ENCODE measurements at regions not wholly inside any gene's neighbourhood (a gene's known extent, or its start where the extent isn't known, plus 50 kb on each side); places are given as distances from the start of the nearest gene placed in this dataset.
"Not testable (repeated sequence)": the region's sequence is repeated elsewhere in the genome, so short reads cannot be mapped to it uniquely, and the experiment has no call there.

DNA sequence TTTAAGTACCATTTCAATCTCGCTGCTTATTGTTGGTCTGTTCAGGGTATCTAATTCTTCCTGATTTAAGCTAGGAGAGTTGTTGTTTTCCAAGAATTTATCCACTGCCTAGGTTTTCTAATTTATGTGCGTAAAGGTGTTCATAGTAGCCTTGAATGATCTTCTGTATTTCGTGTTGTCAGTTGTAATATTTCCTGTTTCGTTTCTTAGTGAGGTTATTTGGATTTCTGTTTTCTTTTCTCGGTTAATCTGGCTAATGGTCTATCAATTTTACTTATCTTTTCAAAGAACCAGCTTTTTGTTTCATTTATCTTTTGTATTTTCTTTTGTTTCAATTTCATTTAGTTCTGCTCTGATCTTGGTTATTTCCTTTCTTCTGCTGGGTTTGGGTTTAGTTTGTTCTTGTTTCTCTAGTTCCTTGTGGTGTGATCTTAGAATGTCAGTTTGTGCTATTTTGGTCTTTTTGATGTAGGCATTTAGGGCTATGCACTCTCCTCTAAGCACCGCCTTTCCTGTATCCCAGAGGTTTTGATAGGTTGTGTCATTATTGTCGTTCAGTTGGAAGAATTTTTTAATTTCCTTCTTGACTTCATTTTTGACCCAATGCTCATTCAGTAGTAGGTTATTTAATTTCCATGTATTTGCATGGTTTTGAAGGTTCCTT, 92.5 kb upstream of the CSRP2 start:
- H3K4me1 ChIP-seq; DNase-seq; H3K36me3 ChIP-seq; H3K4me3 ChIP-seq (ENCODE audit: low read depth, low read length); H3K27me3 ChIP-seq; H3K9me3 ChIP-seq: not testable (repeated sequence)

DNA sequence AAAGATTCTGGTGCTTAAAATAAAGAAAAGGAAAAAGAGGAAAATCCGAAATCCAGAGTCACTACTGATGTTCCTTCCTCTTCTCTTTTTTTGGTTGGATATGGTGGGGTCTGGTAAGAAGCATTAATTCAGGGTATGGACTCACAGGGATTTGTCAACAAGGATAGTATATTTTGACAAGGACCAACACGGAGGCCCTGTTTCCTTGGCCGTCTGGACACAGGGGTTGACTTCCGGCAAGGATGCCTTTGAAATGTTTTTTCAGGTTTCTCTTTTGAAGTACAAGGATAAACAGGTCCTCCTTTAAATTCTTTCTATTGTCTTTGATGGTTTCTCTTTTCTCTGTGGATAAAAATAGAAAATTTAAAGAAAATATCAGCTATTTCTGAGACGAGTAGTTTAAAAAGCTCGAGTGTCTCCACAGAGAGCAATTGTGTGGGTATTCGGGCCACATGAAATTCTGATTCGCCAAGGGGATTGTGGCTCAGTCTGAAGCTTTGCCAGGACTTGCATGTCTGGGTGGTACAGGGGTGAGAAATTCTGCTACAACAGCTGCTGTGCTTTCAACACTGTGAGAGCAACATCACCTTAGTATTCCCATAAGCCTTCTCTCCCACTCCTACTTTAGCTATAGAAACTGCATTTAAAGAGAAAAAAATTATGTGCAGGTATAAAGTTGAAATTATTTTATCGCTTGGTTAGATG, 88.5 kb upstream of the CSRP2 start:
- DNase-seq: no peak

DNA sequence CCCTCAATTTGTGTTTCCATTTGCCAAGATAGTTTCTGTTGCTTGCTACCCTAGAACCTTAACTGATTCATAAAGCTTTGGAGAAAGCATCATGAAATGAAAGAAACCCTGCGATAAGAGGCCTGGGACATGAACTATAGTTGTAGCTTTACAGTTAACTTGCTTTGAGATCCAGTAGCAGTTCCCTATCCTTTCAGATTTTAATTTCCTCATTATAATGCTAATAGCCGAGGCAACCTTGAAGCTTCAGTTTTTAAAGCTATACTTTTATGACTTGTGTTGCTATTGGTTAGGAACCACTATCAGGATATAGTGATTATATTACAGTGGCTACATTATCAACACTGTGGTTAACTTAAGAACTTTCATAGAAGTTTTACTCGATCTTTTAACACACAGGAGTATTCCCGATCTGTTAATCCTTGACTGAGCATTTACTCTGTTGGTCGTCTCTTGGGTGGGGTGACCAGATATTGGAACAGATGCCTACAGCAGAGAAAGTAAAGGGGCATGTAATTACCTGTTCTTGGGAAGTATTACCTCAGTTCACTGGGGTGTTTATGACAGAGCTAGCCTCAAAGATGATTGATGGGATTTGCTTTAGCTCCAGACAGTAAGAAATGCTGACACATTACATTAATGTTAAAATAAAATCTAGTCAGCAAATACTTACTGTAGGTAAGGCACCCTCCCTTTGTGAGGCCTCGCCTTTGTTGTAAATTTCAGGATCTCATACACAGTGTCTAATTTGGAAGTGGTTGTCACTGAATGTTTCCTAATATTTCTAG, 86.2 kb upstream of the CSRP2 start:
- no peak for DNase-seq
- TF ChIP-seq, protein P1, sequence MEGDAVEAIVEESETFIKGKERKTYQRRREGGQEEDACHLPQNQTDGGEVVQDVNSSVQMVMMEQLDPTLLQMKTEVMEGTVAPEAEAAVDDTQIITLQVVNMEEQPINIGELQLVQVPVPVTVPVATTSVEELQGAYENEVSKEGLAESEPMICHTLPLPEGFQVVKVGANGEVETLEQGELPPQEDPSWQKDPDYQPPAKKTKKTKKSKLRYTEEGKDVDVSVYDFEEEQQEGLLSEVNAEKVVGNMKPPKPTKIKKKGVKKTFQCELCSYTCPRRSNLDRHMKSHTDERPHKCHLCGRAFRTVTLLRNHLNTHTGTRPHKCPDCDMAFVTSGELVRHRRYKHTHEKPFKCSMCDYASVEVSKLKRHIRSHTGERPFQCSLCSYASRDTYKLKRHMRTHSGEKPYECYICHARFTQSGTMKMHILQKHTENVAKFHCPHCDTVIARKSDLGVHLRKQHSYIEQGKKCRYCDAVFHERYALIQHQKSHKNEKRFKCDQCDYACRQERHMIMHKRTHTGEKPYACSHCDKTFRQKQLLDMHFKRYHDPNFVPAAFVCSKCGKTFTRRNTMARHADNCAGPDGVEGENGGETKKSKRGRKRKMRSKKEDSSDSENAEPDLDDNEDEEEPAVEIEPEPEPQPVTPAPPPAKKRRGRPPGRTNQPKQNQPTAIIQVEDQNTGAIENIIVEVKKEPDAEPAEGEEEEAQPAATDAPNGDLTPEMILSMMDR (IDR thresholded peaks at IDR 0.05; ENCODE audit: low read depth, low read length): no peak
- no peaks in the 10 kb centered on the region for H3K4me1 ChIP-seq
- H3K36me3 ChIP-seq: no peaks in the 10 kb centered on the region
- H3K4me3 ChIP-seq (ENCODE audit: low read depth, low read length): no peak overlapping the region
- peaks cover 5% of the 10 kb centered on the region; the same call in 1 of the 2 replicates for H3K27me3 ChIP-seq
- H3K9me3 ChIP-seq: no peaks in the 10 kb centered on the region

More for the DNA sequence above, 88.5 kb upstream of the CSRP2 start:
- Histone ChIP-seq H3K4me3 (ENCODE audit: low read depth, low read length) (no peak overlapping the region), H3K4me1 (no peaks in the 10 kb centered on the region), H3K36me3 (no peaks in the 10 kb centered on the region), H3K9me3 (no peaks in the 10 kb centered on the region), H3K27me3 (peaks cover 5% of the 10 kb centered on the region; the same call in 1 of the 2 replicates)
- TF ChIP-seq, protein P1 (IDR thresholded peaks at IDR 0.05; ENCODE audit: low read depth, low read length): no peak

DNA sequence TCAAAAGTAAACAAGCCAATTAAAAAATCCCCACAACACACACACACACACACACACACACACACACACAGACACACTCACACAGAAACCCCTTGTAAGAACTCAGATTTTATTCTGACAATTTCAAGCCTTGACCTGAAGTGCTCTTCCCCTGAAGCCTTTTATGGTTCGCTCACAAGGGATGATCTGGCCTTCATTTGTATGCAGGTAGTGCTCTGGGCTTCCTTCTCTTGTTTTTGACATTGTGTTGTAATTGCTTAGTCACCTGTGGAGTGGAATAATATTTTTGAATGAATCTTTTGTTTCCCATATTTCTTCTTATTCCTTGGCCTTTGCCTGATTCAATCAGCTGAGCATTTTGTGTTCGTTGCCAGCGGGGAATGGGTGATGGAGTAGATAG, 83.3 kb upstream of the CSRP2 start:
- Histone ChIP-seq H3K36me3 (no peaks in the 10 kb centered on the region), H3K9me3 (no peaks in the 10 kb centered on the region), H3K27me3 (peaks cover 5% of the 10 kb centered on the region; the same call in 1 of the 2 replicates), H3K4me3 (ENCODE audit: low read depth, low read length) (no peak overlapping the region), H3K4me1 (no peaks in the 10 kb centered on the region)
- TF ChIP-seq, protein P1 (IDR thresholded peaks at IDR 0.05; ENCODE audit: low read depth, low read length): no peak
- no peak for DNase-seq

DNA sequence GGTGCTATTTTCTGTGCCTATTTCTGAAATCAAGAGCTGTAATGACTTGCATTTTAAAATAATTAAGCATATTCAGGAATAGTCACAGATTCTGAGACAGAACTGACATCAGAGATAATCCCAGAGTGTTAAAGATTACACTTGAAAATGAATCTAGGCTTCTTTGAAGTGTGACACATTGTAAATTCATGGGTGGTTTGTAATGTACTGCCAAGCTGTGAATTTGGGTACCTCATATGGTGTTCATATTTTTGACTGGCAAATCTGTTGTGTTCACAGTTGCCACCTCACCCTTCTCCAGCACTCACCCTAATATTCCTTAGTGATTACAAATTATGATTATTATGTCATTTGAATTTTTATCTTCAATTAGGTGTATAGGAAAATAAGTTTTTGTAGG, 78.5 kb upstream of the CSRP2 start:
- DNase-seq: no peak
- no peak overlapping the region for H3K4me3 ChIP-seq (ENCODE audit: low read depth, low read length)
- TF ChIP-seq, protein P1 (IDR thresholded peaks at IDR 0.05; ENCODE audit: low read depth, low read length): no peak

DNA sequence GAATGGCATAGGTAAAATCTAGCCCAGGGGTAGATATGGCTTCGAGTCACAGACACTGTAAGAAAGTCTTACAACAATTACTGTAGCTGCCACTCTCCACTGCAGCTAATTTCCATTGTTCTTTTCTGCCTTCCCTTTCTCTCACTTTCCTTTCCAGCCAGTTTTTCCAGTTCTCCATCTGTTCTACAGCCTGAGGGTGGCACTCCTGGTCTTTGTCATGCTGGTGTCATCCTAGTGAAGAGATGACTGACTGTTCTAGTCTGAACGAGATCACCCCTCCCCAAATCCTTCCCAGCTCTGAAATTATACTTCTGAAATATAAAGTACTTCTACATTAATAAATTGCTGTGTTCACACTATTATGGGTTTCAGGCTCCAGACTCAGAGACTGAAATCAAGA, 74.2 kb upstream of the CSRP2 start:
- Histone ChIP-seq H3K27me3 (no peaks in the 10 kb centered on the region), H3K36me3 (no peaks in the 10 kb centered on the region), H3K4me1 (no peaks in the 10 kb centered on the region; the same call in 1 of the 2 replicates), H3K4me3 (ENCODE audit: low read depth, low read length) (no peak overlapping the region), H3K9me3 (no peaks in the 10 kb centered on the region; the same call in 1 of the 2 replicates)
- TF ChIP-seq, protein P1 (IDR thresholded peaks at IDR 0.05; ENCODE audit: low read depth, low read length): peak; percentile 45
- DNase-seq: peak; percentile 35

More for the DNA sequence above, 78.5 kb upstream of the CSRP2 start:
- Histone ChIP-seq H3K27me3 (no peaks in the 10 kb centered on the region), H3K9me3 (no peaks in the 10 kb centered on the region; the same call in 1 of the 2 replicates), H3K4me1 (no peaks in the 10 kb centered on the region; the same call in 1 of the 2 replicates), H3K36me3 (no peaks in the 10 kb centered on the region)
